ENCODE measurements at regions not wholly inside any gene's neighbourhood (a gene's known extent, or its start where the extent isn't known, plus 50 kb on each side); places are given as distances from the start of the nearest gene placed in this dataset.

DNA sequence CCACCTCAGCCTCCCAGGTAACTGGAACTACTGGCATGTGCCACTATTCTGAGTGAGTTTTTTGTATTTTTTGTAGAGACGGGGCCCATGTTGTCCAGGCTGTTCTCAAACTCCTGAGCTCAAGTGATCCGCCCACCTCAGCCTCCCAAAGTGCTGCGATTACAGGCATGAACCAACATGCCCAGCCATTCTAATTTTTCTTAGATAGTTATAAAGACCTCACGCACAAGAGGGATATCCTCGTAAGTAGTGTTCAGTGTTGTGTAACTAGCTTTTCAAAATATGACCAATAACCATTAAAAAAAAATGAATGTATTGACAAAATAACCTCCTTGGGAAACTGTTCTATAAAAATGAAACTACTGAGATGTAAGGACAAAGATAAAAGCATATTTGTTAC lies 90.5 kb upstream of the FERD3L start:
- in situ Hi-C loops (cut with MboI; ENCODE audit: low sequenced_read_pairs, unreplicated experiment), result no loop called here
- no peak for TF ChIP-seq CTCF (IDR thresholded peaks at IDR 0.05; ENCODE audit: borderline replicate concordance, control extremely low read depth, extremely low read depth, insufficient read depth, missing control alignments)
- no peak for DNase-seq (ENCODE audit: low spot score)

- TF ChIP-seq CTCF (IDR thresholded peaks at IDR 0.05; ENCODE audit: borderline replicate concordance, control extremely low read depth, extremely low read depth, insufficient read depth, missing control alignments), result no peak
- in situ Hi-C loops (cut with MboI; ENCODE audit: low sequenced_read_pairs, unreplicated experiment), result no loop called here
- DNase-seq (ENCODE audit: low spot score), result no peak
Observed at GRCh38 chr7:19224951-19225350, 79.7 kb upstream of the FERD3L start.

DNA sequence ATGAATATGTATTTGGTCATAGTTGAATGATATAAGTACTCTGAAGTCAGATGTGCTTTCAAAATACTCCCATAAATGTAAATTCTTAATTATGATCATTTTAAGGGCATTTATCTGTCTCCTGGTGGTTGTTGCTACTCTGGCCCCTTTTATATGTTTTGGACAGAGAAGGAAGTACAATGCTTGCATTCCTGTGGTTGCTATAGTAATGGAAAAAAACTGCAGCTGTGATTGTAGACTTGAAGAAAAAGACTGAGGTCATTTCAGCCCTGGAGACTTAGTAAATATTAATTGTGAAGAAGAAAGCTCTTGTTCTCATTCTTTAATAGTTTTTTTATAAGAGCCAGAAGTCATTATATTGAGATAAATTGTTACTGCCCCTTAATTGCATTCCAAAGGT lies 70.2 kb upstream of the FERD3L start:
- no peak for DNase-seq (ENCODE audit: low spot score)
- no peak for TF ChIP-seq CTCF (IDR thresholded peaks at IDR 0.05; ENCODE audit: borderline replicate concordance, control extremely low read depth, extremely low read depth, insufficient read depth, missing control alignments)
- in situ Hi-C loops (cut with MboI; ENCODE audit: low sequenced_read_pairs, unreplicated experiment), result no loop called here

DNA sequence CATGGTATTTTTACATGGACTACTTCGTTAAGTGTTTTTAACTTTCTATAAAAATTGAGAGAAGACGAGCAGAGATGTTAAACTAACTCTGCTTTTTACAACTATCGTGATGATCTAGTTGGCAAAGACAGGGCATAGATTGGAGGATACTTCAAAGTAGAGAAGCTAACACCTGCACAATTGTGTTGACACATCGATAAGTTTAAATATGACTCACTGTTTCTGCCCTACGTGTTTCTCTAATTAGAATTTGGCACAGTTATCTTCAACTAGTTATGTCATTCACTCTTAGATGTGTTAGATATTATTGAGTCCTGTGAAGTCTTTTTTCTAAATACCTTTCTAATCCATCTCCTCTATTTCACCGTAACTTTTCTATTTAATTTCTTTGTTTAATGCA lies 68.5 kb upstream of the FERD3L start:
- in situ Hi-C loops (cut with MboI; ENCODE audit: low sequenced_read_pairs, unreplicated experiment), result no loop called here
- TF ChIP-seq CTCF (IDR thresholded peaks at IDR 0.05; ENCODE audit: borderline replicate concordance, control extremely low read depth, extremely low read depth, insufficient read depth, missing control alignments), result no peak
- DNase-seq (ENCODE audit: low spot score), result no peak

GRCh38 chr7:19210893-19211413 lies 65.7 kb upstream of the FERD3L start:
- no peak for DNase-seq (ENCODE audit: low spot score)
- no peak for TF ChIP-seq CTCF (IDR thresholded peaks at IDR 0.05; ENCODE audit: borderline replicate concordance, control extremely low read depth, extremely low read depth, insufficient read depth, missing control alignments)
- in situ Hi-C loops (cut with MboI; ENCODE audit: low sequenced_read_pairs, unreplicated experiment), result no loop called here

- in situ Hi-C loops (cut with MboI; ENCODE audit: low sequenced_read_pairs, unreplicated experiment), result no loop called here
- DNase-seq (ENCODE audit: low spot score), result no peak
- no peak for TF ChIP-seq CTCF (IDR thresholded peaks at IDR 0.05; ENCODE audit: borderline replicate concordance, control extremely low read depth, extremely low read depth, insufficient read depth, missing control alignments)
Observed at GRCh38 chr7:19209166-19209696, 64.0 kb upstream of the FERD3L start.

Data from GM13976 (cell line).